Brain pericyte (primary cell): ENCODE measurements at regions not wholly inside any gene's neighbourhood (a gene's known extent, or its start where the extent isn't known, plus 50 kb on each side); places are given as distances from the start of the nearest gene placed in this dataset.
A peak's percentile ranks its signal among the peaks of the same experiment; 100 is the strongest.

Source experiments
- DNase-seq: peaks from one replicate; pipeline ENCODE4 v3.0.0-alpha.2; 2012; ENCODE audit warnings: low read depth, low spot score

DNA sequence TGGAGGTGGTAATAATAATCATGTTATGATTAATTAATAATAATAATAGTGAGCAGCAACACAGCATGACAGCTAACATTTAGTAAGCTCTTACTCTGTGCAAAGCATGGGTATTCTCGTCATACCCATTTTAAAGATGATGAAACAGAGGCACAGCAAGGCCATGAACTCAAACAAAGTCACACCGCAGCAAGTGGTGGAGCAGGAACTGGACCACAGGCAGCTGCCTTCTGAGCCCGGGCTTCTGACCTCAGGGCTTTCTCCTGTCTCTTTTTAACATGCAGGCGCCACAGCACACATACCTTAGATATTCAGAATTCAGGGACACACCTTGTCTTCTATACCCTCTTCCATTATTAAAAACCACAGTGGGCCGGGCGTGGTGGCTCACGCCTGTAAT is 50.7 kb upstream of the SPATA12 start:
- DNase-seq, result no peak

GRCh38 chr3:57009367-57009766 is 51.1 kb upstream of the SPATA12 start:
- DNase-seq, result no peak

DNA sequence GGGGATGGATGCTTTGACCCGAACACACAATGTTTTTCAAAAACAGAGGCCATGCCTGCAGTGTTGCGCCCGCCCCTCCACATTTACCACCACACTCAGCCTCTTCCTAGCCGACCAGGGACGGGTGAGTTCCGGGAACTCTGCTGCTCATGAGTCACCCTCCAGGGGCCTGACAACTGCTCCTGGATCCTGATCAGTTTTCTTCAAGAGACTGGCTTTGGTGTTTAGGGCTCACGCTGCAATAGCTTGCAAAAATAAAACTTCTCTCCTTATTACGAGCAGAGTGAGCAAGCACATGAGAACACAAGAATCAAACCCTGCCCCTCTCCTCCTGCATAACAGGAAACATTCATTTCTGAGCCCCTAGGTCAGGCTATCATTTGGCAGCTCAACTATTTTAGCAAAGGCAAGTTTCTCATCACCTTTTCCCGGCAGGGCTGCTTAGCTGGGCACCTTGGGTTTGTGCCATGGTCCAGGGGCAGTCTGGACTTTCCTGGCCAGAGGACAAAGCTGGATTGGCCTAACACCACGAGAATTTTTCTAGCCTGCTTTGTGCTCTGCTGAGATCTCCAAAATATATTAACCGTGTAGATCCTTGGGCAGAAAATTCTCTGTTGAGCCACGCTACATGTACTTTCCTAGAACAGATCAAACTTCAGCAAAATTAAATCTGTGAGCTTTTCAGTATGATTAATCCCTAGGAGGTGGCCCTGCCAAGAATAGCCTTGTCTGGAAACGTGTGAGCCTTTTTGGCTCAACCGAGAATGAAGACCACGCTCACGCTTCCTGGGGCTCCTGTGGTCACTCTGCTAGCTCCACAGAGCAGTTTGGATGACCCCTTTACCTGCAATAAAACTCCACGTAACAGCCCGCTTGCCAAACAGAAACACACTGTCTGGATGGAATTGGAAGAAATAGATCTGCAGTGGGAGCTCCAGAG is 52.7 kb upstream of the SPATA12 start:
- DNase-seq, result peak; percentile 34

DNA sequence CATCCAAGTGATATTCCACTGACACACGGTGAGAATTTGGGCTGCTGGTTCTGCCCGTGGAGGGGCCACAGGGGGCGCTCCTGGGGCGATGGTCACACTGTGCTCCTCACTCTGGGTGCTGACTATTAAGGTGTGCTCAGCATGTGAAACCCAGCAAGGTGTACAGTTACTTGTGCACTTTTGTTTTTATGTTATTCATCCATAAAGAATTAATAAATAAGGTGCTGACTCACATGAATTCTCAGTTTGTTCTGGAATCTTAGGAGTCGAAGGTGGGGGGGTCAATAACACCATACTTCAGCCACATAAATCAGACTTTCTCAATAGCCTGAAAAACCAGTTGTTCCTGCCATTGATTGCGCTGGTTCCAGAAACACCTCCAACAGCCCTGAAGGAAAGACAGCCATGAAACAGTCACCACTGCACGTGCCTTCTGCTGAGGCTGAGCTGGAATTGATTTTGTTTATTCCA is 53.5 kb upstream of the SPATA12 start:
- DNase-seq, result no peak

- DNase-seq, result no peak
Measured at GRCh38 chr3:57006179-57006657, 54.2 kb upstream of the SPATA12 start.

DNA sequence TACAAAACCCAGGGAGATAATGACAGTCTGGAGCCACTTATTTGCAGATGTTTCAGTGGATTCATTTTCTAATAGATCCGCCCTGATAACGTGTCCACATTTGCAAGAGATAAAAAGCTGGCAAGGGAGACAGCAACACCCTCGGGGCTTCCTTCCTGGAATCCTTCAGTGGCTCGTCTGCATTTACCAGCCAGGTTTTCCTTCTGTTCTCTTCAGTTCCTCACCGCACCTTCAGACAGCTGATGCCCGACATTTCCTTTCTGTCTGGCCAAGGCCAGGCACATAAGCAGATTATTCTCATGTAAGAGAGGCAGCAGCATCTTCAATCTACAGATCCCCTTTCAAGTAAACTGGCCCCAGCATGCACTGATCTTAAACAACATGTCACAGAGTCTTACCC is 56.2 kb upstream of the SPATA12 start:
- no peak for DNase-seq

DNA sequence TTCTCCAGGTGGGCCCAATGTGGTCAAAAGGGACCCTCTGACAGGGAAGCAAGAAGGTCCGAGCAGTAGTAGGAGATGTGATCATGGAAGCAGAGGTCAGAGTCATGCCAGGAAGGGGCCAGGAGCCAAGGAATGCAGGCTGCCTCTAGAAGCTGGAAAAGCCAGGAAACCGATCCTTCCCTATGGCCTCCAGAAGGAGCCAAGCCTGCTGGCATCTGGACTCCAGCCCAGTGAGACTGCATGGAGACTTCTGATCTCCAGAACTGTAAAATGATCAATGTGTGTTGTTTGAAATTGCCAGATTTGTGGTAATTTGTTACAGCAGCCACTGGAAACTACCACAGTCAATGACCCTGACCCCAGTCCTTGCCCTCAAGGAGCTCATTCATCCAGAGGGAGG is 56.8 kb upstream of the SPATA12 start:
- no peak for DNase-seq

- DNase-seq, result no peak
Measured at GRCh38 chr3:57001356-57001755, 59.1 kb upstream of the SPATA12 start.

DNA sequence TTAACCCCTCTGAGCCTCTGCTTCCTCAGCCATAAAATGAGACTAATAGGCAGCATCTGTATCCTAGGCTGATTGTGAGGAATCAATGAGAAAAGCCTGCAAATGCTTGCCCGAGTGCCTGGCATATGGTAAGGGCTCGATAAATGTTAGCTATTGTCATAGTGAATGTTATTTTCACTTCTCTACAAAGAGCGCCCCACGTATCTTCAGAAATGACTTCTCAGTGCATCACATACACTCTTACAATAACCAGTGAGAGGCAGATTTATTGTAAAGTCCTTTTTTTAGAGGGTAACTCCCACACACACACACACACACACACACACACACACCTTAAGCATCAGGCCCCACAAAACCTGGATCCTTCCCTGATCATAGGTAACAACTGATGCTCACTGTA is 60.5 kb upstream of the SPATA12 start:
- DNase-seq, result no peak

DNA sequence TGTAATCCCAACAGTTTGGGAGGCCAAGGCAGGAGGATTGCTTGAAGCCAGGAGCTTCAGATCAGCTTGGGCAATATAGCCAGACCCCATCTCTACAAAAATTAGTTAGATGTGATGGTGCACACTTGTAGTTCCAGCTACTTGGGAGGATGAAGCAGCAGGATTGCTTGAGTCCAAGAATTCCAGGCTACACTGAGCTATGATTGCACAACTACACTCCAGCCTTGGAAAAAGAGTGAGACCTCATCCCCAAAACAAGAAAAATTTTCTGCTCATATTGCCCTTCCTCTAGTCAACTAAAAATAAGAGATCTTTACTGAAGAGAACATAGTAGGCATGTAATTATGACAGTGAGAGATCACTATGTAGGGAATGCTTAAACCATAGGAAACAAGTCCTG is 60.9 kb upstream of the SPATA12 start:
- DNase-seq, result no peak

- no peak for DNase-seq
Measured at GRCh38 chr3:56998076-56998529, 62.4 kb upstream of the SPATA12 start.

- no peak for DNase-seq
Measured at GRCh38 chr3:56997675-56998074, 62.8 kb upstream of the SPATA12 start.

- no peak for DNase-seq
Measured at GRCh38 chr3:56997041-56997440, 63.4 kb upstream of the SPATA12 start.

GRCh38 chr3:56994391-56994790 is 66.1 kb upstream of the SPATA12 start:
- DNase-seq, result no peak

DNA sequence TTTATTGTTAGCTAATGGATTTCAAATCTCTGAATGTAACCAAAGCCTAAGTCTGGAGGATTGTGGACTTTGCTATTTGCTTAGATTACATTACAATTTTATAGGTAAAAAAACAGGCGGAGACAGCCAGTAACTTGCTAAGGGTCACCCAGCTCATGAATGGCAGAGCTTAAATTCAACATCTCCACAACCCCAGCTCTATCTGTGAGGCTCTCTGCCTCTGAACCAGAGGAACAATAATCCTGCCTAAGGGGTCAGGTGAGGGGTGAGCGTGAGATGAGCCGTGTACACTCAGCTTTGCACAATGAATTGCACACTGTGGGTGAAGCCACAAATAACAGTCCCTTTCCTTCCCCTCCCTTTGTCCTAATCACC is 69.8 kb upstream of the SPATA12 start:
- no peak for DNase-seq

- no peak for DNase-seq
Measured at GRCh38 chr3:56989977-56990640, 70.4 kb upstream of the SPATA12 start.

- no peak for DNase-seq
Measured at GRCh38 chr3:56989169-56989976, 71.1 kb upstream of the SPATA12 start.

DNA sequence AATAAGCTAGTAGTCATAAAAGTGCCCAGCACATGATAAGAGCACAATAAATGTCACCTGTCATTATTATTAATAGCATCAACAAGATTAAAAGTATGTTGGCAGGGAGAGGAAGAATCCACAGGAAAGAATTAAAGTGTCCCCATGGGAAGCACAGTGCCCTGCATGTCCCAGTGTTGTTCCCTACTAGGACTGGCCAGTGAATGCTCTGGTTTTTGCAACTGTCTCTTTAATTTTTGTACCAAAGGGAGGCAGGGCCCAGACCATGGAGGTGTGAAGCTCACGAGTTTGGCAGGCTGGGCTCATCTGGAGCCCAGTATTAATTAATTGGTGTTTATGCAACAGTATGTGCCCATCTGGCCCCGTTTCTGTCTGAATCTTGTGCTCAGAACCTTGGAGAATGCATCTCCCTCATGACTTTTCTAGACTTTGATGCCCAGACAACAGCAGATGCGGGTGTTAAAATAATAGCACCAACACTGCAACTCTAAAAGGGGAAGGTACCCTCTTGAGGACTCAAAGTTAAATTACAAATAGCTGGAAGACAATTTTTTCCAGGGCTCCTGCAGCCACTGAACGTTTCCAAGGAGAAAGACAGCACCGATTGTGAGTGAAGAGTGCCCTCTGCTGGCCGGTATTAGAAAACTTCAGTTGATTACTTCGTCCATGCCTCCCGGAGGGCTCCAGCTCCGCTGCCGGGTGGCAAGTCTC is 71.9 kb upstream of the SPATA12 start:
- DNase-seq, result peak; percentile 41

DNA sequence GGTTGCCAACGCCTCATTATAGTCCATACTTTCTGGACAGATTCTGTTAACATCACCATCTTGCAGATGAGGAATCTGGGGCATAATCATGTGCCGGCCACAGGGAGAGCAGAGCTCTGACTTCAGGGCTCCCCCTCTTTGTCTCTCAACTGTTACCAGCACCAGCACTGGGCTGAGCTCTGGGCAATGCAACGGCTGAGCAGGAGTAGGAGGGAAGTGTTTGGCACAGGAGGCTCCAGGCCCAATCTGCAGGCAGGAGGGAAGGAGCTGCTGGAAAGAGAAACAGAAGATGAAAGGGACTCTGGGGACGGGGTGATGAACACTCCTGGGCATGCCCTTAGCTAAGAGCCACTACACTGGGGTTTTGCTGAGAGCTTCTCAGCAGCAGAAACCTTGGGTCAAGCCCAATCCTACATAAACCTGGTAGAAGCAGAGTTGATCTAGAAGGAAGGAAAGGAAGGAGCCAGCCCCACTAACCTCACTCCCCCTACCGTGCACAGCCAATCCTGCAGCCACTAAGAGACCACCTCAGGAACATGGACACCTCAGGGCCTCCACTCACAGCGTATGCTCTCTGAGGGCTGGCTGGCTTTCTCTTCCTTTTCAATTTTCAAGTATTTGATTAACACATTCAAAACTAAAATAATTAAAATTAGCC is 73.1 kb upstream of the SPATA12 start:
- no peak for DNase-seq

GRCh38 chr3:56986347-56986746 is 74.1 kb upstream of the SPATA12 start:
- no peak for DNase-seq

DNA sequence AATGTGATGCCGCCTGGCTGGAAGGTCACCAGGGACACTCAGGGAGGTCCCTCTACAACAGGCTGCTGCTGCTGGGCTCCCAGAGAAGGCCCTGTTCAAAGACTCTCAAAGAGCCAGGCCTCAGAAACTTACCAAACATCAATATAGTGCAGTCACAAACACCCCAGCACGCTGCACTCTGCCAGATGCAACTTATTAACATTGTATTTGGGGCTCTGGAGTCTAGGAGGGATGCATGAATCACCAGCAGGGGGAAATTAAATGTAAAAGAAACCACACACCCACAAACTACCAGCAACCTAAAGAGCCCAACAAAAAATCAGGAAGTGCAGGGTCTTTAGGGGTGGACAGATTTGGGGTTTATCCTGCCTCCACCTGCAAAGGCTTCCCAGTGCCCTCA is 74.6 kb upstream of the SPATA12 start:
- DNase-seq, result no peak
